ENCODE measurements at regions not wholly inside any gene's neighbourhood (a gene's known extent, or its start where the extent isn't known, plus 50 kb on each side); places are given as distances from the start of the nearest gene placed in this dataset.

GRCh38 chr13:37270226-37271001 is 164.9 kb upstream of the CSNK1A1L start:
- Histone ChIP-seq H3K4me3 (no peak overlapping the region), H3K9me3 (no peaks in the 10 kb centered on the region), H3K36me3 (no peaks in the 10 kb centered on the region), H3K27ac (no peak overlapping the region), H3K4me1 (ENCODE audit: insufficient read depth) (no peaks in the 10 kb centered on the region), H3K27me3 (no peaks in the 10 kb centered on the region)
- intact Hi-C loops (cut with DNase I), result no loop called here
- no peak for TF ChIP-seq EP300 (IDR thresholded peaks at IDR 0.05)
- no peak for TF ChIP-seq CTCF (IDR thresholded peaks at IDR 0.05)
- no peak for TF ChIP-seq POLR2A (IDR thresholded peaks at IDR 0.05)
- 84 to 85% (median 85%) methylated on average over 5 of the region's 5 CpGs for WGBS, 3 donors
- DNase-seq, result no peak

- 50 to 59% (median 57%) methylated on average over 2 of the region's 2 CpGs for WGBS, 3 donors
- H3K4me1 ChIP-seq (ENCODE audit: insufficient read depth), result no peaks in the 10 kb centered on the region
- H3K4me3 ChIP-seq, result no peak overlapping the region
- intact Hi-C loops (cut with DNase I), result no loop called here
- no peak for TF ChIP-seq POLR2A (IDR thresholded peaks at IDR 0.05)
- no peak for TF ChIP-seq EP300 (IDR thresholded peaks at IDR 0.05)
- TF ChIP-seq CTCF (IDR thresholded peaks at IDR 0.05), result no peak
- H3K36me3 ChIP-seq, result no peaks in the 10 kb centered on the region
- no peaks in the 10 kb centered on the region for H3K27me3 ChIP-seq
- no peak for DNase-seq
- H3K9me3 ChIP-seq, result no peaks in the 10 kb centered on the region
- no peak overlapping the region for H3K27ac ChIP-seq
Measured at GRCh38 chr13:37263871-37264270, 158.4 kb upstream of the CSNK1A1L start.

GRCh38 chr13:37257706-37258105 is 152.2 kb upstream of the CSNK1A1L start:
- Histone ChIP-seq H3K27me3 (no peaks in the 10 kb centered on the region), H3K27ac (no peak overlapping the region)

GRCh38 chr13:37257051-37257450 is 151.6 kb upstream of the CSNK1A1L start:
- no peak overlapping the region for H3K4me3 ChIP-seq
- DNase-seq, result no peak
- H3K9me3 ChIP-seq, result no peaks in the 10 kb centered on the region
- H3K4me1 ChIP-seq (ENCODE audit: insufficient read depth), result no peaks in the 10 kb centered on the region
- intact Hi-C loops (cut with DNase I), result no loop called here
- WGBS, 3 donors, result 83 to 96% (median 94%) methylated on average over 1 of the region's 1 CpG
- H3K36me3 ChIP-seq, result no peaks in the 10 kb centered on the region
- H3K27me3 ChIP-seq, result no peaks in the 10 kb centered on the region
- H3K27ac ChIP-seq, result no peak overlapping the region
- no peak for TF ChIP-seq POLR2A (IDR thresholded peaks at IDR 0.05)

More at GRCh38 chr13:37257706-37258105, 152.2 kb upstream of the CSNK1A1L start:
- no peak overlapping the region for H3K4me3 ChIP-seq
- no peak for DNase-seq
- no peaks in the 10 kb centered on the region for H3K9me3 ChIP-seq
- intact Hi-C loops (cut with DNase I), result no loop called here
- no peaks in the 10 kb centered on the region for H3K4me1 ChIP-seq (ENCODE audit: insufficient read depth)
- WGBS, 3 donors, result 70 to 80% (median 78%) methylated on average over 2 of the region's 2 CpGs
- TF ChIP-seq CTCF (IDR thresholded peaks at IDR 0.05) (no peak), EP300 (IDR thresholded peaks at IDR 0.05) (no peak), POLR2A (IDR thresholded peaks at IDR 0.05) (no peak)
- no peaks in the 10 kb centered on the region for H3K36me3 ChIP-seq

GRCh38 chr13:37241786-37242185 is 136.3 kb upstream of the CSNK1A1L start:
- WGBS, 3 donors, result 52 to 69% (median 56%) methylated on average over 4 of the region's 4 CpGs
- intact Hi-C loops (cut with DNase I), result no loop called here
- no peak for TF ChIP-seq POLR2A (IDR thresholded peaks at IDR 0.05)
- TF ChIP-seq CTCF (IDR thresholded peaks at IDR 0.05), result no peak
- no peak for TF ChIP-seq EP300 (IDR thresholded peaks at IDR 0.05)
- H3K4me3 ChIP-seq, result no peak overlapping the region
- H3K9me3 ChIP-seq, result no peaks in the 10 kb centered on the region
- H3K27ac ChIP-seq, result no peak overlapping the region
- no peak for DNase-seq
- no peaks in the 10 kb centered on the region for H3K36me3 ChIP-seq
- no peaks in the 10 kb centered on the region for H3K27me3 ChIP-seq
- H3K4me1 ChIP-seq (ENCODE audit: insufficient read depth), result no peaks in the 10 kb centered on the region
